ENCODE measurements at regions not wholly inside any gene's neighbourhood (a gene's known extent, or its start where the extent isn't known, plus 50 kb on each side); places are given as distances from the start of the nearest gene placed in this dataset.
"Not testable (repeated sequence)": the region's sequence is repeated elsewhere in the genome, so short reads cannot be mapped to it uniquely, and the experiment has no call there.

DNA sequence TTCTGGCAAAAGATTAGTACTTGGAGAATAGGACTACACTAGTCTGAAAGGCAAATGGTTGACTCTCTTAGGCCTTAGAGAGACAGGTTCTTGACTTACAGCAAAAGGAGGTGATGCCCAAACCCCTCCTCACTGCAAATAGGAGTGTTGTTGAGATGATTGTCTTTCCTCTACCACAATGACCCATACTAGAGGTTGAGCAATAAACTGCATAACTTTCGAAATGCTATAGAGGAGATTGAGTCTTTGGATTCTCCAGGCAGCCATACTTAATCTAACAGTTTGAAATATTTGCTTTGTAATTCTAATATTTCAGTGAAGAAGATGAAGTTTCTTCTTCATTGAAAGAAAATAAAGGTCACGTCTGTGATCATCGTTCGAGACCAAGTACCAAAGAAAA lies 498.5 kb upstream of the GBE1 start:
- DNase-seq: no peak

DNA sequence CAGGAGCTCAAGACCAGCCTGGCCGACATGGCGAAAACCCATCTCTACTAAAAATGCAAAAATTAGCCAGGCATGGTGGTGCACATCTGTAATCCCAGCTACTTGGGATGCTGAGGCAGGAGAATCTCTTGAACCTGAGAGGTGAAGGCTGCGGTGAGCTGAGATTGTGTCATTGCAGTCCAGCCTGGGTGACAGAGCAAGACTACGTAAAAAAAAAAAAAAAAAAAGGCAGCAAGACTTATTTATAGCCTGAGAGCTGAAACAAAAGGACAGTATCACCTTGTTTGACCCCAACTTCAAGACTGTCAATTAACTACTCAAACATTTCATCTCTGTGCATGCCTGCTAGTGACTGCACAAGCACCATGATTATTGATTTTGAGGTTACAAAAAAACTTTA lies 478.9 kb upstream of the GBE1 start:
- DNase-seq: no peak

DNA sequence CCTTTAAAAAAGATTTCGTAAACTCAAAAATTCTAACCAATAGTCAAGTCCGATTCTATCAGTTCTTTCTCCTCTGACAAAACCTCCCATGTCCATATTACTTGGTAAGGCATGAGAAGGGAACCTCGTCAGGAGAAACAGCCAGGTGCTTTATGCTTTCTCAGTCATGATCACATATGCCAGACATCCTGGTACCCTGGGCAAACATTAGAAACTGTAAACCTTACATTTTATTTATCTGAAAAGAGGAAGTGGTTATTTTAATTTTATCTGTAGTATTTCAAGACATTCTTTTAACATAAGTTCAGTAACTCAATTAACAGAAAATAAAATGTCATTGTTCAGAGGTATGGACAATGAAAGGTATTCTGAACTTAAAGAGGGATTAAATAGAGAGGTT lies 474.8 kb upstream of the GBE1 start:
- DNase-seq: no peak

DNA sequence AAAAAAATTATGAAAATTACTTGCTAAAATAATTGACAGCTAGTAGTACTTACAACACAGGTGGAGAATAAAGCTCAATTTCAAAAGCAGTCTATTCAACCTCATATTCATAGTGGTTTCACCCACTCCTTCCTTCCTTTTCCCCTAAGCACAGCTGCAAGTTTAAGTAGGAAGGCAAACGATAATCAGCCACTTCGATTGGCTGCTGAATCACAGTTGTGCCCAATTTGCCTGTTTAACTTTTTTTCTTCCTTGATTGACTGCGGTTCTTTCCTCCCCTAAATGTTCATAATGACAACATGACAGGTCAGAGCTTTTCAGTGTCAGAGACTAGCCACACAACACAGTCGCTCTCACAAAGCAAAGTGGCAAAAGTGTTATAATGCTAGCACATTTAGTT lies 468.0 kb upstream of the GBE1 start:
- DNase-seq: no peak

DNA sequence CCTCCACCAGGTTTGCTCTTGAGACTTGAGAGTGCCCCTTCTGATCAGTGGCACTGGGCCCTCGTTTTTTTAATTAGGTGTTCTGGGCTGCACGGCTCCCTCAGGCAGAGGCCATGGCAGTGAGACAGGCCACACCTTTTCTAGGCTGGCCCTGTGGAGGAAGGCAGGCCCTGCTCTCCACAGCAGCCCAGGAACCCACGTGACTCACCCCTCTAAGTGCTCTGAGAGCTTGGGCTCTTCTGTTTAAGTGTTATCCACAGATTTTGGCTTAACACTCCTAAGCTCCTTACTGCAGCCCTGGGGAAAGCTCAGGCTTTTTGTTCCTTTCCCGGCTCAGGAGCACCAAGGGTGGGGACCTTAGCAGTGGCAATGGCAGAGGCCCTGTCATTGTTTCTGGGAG lies 463.2 kb upstream of the GBE1 start:
- DNase-seq: no peak

DNA sequence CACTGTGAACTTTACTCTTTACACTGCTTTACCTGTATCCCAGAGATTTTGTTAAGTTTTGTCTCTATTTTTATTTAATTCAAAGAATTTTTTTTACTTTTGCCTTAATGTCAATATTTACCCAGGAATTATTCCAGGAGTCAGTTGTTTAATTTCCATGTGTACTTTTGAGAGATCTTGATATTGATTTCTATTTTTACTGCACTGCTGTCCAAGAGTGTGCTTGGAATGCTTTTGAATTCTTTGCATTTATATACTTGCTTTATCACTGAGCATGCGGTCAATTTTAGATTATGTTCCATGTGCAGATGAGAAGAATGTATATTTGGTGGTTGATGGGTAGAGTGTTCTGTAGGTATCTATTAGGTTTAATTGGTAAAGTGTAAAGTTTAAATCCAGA lies 461.0 kb upstream of the GBE1 start:
- no peak for DNase-seq

DNA sequence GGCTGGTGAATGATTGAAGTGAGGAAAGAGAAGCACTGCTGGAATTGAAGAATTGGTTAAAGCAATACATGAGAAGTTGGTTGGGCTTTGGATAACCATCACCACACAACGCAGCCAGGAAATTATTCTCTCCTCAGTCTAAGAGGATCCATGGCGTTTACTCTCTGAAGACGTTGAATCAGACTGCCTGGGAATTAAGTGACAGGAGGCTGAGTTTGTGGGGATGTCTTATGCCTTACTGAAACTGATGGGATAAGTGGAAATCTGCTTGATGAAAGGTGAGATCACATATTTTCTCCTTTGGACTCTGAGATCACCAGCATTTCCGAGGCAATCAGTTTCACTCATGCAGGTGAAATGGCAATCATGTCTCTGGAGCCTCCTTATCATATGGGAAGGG lies 456.1 kb upstream of the GBE1 start:
- DNase-seq: no peak

DNA sequence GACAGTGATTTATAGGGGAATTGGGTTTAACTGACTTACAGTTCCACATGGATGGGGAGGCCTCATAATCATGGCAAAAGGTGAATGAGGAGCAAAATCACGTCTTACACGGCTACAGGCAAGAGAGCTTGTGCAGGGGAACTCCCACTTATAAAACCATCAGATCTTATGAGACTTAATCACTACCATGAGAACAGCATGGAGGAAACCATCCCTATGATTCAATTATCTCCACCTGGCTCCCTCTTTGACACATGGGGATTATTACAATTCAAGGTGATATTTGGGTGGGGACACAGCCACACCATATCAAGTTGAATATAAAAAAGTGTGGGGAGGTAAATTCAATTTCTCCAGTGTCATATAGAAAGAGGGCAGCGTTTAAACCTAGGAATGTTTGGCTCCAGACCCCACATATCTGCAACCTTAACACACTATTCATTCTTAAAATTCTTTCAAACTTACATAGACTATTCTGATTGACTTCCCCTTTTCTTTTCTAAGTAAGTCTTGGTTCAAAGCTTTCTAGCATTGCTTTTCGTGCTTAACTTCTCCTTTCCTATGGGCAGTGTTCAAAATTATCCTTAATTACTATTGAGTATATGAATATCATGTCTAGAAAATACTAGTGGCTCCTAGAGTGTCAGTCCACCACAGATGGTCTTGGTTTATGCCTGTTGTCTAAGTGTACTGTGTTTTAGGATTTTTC lies 446.7 kb upstream of the GBE1 start:
- DNase-seq: no peak

DNA sequence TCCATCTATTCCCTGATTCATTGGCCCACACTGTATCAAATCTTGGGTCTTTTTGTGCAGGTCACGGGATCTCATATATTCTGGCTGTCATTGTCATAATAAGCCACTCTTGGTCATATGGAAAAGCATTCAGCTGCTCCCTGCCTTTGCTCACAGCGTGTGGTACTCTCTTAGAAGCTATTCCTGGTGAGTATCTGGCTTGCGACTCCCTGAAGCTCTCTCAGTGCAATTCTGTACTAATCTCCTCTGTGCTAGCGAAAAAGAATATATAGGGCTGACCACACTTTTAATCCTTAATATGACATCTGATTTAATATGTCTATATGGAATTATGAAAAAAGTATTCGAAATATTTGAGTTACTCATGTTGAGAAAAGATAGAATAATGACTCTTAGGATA lies 440.8 kb upstream of the GBE1 start:
- no peak for DNase-seq

DNA sequence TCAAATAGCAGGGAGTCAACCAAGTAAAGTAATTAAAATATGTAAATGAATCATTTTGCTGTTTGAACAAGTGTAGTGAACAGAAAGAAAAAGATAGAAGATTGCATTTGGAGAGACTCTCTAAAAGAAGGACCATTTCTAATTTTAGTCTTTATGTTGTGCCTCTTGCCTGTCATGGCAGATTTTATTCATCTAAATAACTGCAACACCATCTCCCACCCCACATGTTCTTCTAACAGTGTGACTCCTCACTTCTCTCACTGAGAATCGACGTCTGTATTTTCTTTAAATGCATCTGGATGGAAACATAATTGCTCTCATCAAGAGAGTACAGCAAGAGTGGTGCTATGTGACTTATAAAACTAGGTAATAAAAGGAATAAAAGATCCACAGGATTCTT lies 439.9 kb upstream of the GBE1 start:
- DNase-seq: no peak

DNA sequence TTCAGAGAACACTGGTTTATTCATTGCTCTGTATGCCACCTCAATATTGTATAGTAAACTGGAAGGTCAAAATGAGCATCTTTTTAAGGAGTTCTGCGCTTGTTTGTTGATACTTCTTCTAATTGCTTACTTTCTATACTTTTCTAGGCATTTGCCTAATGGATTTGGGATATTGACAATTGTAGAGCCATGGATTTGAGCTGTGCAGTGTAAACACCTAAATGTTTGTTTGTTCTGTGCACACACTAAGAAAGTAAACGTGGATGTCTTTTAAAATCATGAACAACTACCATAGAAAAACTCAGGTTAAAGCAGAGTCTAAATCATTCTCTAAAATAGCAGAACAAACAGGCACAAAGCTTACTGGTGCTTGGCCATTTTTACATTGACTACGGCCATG lies 436.6 kb upstream of the GBE1 start:
- no peak for DNase-seq

DNA sequence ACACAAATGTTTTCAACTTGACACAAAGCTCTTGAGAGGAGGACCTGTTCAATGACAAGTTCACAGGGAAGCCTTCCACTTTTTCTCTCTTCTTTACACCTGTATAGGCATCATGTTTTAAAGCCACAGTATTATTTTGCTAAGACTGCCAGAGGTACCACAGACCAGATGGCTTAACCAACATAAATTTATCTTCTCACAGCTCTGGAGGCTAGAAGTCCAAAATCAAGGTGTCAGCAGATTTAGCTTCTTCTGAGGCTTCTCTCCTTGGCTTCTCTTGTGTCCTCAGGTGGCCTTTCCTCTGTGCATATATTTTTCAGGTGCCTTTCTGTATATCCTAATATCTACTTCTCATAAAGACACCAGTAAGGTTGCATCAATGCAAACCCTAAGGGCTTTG lies 435.2 kb upstream of the GBE1 start:
- no peak for DNase-seq

DNA sequence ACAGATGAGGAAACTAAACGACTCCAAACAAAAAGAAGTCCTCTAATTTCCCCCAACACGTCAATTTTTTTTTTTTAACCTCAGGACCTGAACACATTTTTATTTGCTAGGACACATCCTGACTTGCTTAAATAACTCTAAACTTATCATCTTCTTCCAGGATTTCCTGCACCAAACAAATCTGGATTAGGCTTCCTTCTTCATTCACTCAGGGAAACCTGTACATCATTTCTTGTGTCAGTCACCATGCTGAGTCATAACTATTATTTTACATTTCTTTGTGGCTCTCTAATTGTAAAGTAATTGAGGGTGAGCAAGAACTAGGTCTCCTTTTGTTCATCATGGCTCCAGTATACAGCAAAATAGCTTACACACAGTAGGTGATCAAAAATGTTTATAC lies 433.4 kb upstream of the GBE1 start:
- DNase-seq: no peak

DNA sequence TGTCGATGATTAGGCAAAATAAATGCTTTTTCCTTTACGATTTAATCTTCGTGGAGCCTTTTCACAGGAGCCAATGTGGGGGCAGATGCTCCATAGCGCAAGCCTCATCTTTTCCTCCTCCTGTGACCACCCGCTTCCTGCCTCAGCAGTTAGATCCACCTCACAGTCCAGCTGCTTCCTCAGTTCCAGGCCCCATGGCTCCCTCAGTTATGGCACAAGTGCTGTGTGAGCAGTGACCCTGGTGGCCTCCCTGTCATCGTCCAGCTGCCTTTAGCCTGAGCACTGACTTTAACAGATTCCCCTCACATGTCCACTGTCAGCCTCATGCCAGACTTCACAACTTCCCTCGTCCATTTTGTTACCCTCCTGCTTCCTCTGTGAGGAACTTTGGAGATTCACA lies 424.6 kb upstream of the GBE1 start:
- DNase-seq: no peak

DNA sequence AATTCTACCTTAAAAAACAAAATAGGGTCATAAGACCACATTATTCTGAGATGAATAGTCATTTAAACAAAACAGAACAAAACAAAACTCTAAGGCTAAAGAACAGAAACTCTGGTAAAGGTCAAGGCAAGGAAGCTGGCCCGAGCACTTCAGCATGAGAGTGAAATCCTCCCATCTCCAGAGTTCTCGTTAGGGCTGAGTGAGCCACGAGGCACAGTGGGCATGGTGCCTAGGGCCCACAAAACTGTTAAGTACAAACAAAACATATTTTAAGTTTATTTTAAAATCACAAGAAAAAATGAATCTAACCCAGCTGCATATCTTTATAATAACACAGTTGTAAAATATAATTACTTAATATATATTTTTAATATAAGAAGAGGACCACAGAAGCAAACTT lies 417.8 kb upstream of the GBE1 start:
- DNase-seq: no peak

DNA sequence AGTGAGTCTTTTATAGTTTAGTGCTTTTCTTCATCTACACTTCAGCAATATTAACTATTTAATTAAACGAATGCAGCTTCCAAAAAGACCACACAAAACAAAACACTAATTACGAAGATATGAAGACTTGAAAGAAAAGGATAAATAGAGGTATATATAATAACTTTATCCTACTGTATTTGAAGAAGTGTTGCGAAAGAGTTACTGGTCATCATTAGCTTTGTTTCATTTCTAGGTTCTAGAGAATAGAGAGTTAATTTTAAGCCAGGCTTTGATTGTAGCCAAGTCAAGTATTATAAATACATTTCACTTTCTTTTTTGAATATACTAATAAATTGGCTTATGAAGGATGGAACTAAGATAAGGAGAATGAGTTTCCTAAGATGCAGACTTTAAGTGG lies 416.8 kb upstream of the GBE1 start:
- DNase-seq: no peak

DNA sequence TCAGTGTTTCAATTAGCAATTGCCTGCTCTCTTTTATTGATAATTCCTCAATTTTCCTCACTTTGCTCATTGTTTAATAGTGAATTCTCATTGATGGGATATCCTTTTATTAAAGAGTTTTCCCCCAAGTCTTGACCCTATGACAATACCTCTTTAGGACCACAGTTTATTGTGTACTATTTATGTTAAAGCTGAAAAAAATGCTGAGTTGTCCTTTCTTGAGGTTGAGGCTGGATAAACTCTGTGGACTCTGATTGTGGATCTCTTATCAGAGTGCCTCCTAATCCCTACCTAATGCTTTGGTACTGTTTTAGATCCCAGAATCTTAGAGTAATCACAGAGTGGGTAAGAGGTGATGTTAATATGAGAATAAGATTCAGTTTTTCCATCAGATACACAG lies 416.3 kb upstream of the GBE1 start:
- no peak for DNase-seq

DNA sequence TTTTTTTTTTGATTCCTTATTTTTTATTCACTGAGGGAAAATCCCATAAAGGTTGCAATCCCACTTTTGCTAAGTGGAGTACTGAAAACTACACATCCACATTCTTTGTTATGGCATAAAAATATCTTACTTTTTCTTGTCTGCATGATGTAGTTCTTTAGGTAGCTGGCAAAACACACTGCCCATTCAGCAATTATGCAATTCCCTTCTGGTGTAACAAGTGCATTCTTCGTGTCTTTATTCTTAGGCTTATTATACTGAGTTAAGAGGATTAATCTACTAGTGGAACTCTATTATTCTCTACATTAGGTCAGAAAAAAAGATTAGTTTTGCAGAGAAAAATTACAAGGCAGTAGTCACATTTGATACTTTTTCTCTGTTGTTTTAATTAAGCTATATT lies 403.8 kb upstream of the GBE1 start:
- no peak for DNase-seq

DNA sequence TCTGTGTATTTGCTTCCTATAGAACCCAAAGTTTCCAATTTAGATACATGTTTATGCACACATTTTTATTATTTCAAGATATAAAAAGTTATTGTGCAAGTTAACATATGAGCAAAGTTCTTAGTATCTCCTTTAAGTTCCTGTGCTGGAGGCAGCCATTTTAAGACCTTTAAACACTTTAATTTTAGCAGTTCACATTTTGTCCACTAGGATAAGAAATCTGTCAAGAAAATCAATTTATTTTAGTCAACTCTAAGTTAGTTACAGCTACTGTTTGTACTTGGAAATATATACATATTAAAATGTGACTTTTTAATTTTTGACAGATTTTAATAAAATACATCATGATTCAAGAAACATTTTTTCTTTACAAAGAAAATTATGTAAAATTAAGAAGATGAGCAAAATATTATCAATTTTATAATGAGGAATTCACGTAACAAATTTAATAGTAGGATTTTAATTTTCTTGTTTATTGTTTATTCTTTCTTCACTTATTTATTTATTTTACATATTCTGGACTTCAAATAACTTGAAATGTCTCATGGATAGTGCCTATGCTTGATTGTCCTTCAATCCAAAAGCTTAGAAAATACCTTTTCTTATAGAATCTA lies 402.6 kb upstream of the GBE1 start:
- DNase-seq: no peak

DNA sequence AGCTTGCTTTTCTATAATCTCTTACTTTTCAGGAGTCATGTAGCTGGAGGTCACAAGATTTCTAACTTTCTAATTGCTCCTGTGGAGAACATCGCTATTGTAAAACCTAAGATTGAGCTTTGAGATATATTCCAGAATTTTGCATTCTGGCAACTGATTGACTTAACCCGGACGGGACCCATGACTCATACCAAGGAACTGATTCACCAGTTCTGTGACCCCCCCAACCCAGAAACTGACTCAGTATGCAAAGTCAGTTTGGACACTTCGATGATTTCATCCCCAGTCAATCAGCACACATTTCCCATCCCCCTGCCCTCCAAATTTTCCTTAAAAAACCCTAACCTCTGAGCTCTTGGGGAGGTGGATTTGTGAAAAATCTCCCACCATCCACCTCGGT lies 396.5 kb upstream of the GBE1 start:
- DNase-seq: no peak

DNA sequence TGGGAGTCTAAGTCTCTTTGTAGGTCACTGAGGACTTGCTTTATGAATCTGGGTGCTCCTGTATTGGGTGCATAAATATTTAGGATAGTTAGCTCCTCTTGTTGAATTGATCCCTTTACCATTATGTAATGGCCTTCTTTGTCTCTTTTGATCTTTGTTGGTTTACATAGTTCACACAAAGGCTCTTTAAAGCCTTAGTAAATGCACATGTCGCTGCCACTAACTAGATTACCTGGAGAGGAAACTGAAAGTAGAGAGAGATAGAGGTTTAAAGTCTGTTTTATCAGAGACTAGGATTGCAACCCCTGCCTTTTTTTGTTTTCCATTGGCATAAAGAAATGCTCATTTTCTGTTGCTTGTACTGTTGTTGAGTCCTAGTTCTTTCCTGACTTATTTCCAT lies 392.4 kb upstream of the GBE1 start:
- not testable (repeated sequence) for DNase-seq

DNA sequence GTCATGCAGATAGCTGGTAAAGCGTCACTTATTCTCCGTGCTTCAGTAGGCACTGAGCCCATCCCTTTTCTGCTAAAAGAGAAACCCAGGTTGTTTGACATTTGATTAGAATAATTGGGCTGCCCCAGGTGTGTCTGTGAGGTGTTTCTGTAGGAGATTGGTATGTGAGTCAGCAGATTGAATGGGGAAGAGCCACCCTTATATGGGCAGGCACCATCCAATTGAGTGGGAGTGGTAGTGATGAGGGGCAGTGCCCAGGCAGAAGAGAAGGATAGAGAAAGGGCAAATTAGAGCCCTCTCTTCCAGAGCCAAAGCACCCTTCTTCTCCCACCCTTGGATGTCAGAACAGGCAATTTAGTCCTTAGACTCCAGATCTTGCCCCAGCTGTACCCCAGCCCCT lies 384.3 kb upstream of the GBE1 start:
- DNase-seq: no peak

DNA sequence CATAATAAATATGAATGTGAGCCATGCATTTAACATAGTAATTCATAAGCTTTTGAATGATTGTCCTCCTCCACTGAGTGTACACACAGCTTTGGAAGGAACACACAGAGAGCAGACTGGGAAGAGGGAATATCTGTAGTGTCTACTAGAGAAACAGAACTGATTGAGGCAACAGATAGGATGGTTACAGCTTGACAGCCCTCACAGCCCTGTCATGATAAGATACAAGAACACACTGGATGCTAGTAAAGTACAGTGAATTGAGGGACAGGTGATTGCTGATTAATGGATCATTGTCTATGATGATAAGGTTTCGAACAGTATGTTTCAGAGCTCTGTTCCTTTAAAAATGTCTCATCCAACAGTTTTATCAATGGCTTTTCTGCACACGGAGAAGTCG lies 383.4 kb upstream of the GBE1 start:
- no peak for DNase-seq

DNA sequence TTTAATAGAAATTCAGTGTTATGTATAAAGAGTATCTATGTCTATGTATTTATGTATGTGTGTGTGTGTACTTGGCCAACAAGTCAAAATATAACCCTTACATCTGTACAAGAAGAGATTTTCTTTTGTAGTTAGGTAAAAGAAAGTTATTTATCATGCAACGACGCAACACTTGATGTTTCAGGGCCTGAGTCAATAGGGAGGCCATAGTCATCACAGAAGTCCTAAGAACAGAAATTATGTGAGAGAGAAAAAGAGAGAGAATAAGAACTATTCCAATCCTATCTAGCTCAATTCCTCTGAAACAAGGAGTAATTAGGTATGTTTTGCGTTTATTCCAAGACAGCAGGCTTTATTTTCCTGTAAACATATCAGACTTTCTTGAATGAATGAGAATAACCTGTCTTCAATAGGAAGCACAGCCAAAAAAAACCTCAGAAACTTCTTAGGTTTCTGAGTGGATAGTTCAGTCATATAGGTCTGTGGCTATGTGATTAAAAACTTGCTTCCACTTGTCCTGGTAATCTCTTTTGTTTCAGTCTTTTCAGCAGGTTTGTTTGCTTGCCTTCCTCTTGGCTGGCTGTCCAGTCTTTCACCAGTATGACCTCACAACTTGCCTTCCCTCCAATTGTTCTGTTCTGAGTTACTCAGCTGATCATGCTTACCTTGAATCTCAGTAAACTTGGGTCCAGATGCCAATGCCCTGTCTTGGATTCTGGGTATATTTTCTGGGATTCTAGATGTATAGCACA lies 382.4 kb upstream of the GBE1 start:
- no peak for DNase-seq

DNA sequence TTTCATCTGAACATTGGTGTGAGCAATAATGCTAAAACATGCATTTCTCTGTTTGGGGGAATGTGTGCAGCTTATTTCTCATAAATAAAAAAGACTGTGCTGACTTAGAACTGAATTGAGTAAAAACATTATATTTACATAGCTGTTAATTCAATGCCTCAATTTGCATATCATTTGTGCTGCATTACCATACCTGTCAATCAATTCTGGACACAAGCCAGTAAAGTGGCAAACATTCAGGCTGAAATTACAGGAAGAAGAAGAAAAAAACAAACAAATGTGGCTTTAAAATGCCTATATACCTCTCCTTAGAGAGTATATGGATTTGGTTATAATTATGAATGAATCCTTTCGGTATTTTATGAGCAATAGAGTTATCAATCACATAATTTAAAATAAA lies 380.1 kb upstream of the GBE1 start:
- DNase-seq: no peak

Measured in DMS79 treated with DMSO at 0.1 percent for 48 hours (cell line).